A549 (cell line): ENCODE measurements at regions not wholly inside any gene's neighbourhood (a gene's known extent, or its start where the extent isn't known, plus 50 kb on each side); places are given as distances from the start of the nearest gene placed in this dataset.

Source experiments
- CBX8 ChIP-seq: fragments of 200-600 bp; sonication (generic); IDR thresholded peaks from 2 replicates; pipeline ENCODE4 v1.6.1; 2016
- CHD4 ChIP-seq: fragments of 200-600 bp; sonication (generic); IDR thresholded peaks from 2 replicates; pipeline ENCODE4 v1.6.1; 2016; ENCODE audit warnings: antibody characterized with exemption, mild to moderate bottlenecking, borderline replicate concordance
- EP300 ChIP-seq, 2 experiments: fragments of >200 bp; sonication (Bioruptor Twin); formaldehyde crosslinking; IDR thresholded peaks; 2 replicates in 1 of 2; 3 replicates in 1 of 2; pipeline ENCODE4 v1.6.1; 2016 to 2017
- ESRRA ChIP-seq: fragments of 150-350 bp; IDR thresholded peaks from 2 replicates; pipeline ENCODE4 v1.6.1; 2014; ENCODE audit warnings: mild to moderate bottlenecking, low read length, borderline replicate concordance
- JUNB ChIP-seq: fragments of >200 bp; sonication (Bioruptor Twin); formaldehyde crosslinking; IDR thresholded peaks from 2 replicates; pipeline ENCODE4 v1.6.1; 2016
- MAZ ChIP-seq: fragments of 150-350 bp; IDR thresholded peaks from 2 replicates; pipeline ENCODE4 v1.6.1; 2014; ENCODE audit warnings: antibody characterized with exemption, low read depth, low read length, borderline replicate concordance
- RARB ChIP-seq: fragments of 250-450 bp; sonication (Bioruptor Pico); IDR thresholded peaks from 2 replicates; pipeline ENCODE4 v1.8.0; 2021; ENCODE audit warnings: mild to moderate bottlenecking, moderate library complexity
- TF ChIP-seq, protein P1 (sequence below): fragments of >200 bp; sonication (Bioruptor Twin); formaldehyde crosslinking; IDR thresholded peaks from 3 replicates; pipeline ENCODE4 v1.5.1; 2016
- TF ChIP-seq, protein P2 (sequence below): IDR thresholded peaks from 2 replicates; pipeline ENCODE4 v1.6.1; 2012
- TF ChIP-seq, protein P3 (sequence below): IDR thresholded peaks from 2 replicates; pipeline ENCODE4 v1.6.1; 2012
- TF ChIP-seq, protein P4 (sequence below): fragments of 200-600 bp; sonication (generic); IDR thresholded peaks from 2 replicates; pipeline ENCODE4 v1.6.1; 2016; ENCODE audit warnings: antibody characterized with exemption, mild to moderate bottlenecking, moderate library complexity

DNA sequence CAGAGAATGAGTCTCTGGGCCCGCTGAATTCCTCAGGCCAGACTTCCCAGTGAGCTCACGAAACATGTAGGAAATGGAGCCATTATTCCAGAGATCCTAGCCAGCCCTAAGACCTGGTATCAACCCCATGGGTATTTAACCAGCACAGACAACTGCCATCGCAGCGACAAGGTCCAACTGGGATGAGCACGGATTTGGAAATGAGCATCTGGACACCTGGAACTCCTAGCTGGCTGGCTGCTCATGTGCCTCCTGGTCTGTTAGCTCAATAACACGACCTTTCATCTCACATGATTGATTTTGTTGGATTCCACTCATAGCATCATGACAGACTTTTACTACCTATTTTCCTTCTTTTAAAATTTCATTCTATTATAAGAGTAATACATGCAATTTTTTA is 51.0 kb downstream of the POU3F3 start:
- TF ChIP-seq, protein P1, sequence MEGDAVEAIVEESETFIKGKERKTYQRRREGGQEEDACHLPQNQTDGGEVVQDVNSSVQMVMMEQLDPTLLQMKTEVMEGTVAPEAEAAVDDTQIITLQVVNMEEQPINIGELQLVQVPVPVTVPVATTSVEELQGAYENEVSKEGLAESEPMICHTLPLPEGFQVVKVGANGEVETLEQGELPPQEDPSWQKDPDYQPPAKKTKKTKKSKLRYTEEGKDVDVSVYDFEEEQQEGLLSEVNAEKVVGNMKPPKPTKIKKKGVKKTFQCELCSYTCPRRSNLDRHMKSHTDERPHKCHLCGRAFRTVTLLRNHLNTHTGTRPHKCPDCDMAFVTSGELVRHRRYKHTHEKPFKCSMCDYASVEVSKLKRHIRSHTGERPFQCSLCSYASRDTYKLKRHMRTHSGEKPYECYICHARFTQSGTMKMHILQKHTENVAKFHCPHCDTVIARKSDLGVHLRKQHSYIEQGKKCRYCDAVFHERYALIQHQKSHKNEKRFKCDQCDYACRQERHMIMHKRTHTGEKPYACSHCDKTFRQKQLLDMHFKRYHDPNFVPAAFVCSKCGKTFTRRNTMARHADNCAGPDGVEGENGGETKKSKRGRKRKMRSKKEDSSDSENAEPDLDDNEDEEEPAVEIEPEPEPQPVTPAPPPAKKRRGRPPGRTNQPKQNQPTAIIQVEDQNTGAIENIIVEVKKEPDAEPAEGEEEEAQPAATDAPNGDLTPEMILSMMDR = no peak
- TF ChIP-seq, protein P2, sequence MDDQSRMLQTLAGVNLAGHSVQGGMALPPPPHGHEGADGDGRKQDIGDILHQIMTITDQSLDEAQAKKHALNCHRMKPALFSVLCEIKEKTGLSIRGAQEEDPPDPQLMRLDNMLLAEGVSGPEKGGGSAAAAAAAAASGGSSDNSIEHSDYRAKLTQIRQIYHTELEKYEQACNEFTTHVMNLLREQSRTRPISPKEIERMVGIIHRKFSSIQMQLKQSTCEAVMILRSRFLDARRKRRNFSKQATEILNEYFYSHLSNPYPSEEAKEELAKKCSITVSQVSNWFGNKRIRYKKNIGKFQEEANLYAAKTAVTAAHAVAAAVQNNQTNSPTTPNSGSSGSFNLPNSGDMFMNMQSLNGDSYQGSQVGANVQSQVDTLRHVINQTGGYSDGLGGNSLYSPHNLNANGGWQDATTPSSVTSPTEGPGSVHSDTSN = no peak
- TF ChIP-seq RARB (CRISPR knock-in tag) = no peak
- no peak for TF ChIP-seq MAZ
- TF ChIP-seq CHD4 = no peak
- TF ChIP-seq CBX8 = no peak
- TF ChIP-seq, protein P3, sequence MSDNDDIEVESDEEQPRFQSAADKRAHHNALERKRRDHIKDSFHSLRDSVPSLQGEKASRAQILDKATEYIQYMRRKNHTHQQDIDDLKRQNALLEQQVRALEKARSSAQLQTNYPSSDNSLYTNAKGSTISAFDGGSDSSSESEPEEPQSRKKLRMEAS = no peak
- TF ChIP-seq JUNB = no peak
- TF ChIP-seq, protein P4, sequence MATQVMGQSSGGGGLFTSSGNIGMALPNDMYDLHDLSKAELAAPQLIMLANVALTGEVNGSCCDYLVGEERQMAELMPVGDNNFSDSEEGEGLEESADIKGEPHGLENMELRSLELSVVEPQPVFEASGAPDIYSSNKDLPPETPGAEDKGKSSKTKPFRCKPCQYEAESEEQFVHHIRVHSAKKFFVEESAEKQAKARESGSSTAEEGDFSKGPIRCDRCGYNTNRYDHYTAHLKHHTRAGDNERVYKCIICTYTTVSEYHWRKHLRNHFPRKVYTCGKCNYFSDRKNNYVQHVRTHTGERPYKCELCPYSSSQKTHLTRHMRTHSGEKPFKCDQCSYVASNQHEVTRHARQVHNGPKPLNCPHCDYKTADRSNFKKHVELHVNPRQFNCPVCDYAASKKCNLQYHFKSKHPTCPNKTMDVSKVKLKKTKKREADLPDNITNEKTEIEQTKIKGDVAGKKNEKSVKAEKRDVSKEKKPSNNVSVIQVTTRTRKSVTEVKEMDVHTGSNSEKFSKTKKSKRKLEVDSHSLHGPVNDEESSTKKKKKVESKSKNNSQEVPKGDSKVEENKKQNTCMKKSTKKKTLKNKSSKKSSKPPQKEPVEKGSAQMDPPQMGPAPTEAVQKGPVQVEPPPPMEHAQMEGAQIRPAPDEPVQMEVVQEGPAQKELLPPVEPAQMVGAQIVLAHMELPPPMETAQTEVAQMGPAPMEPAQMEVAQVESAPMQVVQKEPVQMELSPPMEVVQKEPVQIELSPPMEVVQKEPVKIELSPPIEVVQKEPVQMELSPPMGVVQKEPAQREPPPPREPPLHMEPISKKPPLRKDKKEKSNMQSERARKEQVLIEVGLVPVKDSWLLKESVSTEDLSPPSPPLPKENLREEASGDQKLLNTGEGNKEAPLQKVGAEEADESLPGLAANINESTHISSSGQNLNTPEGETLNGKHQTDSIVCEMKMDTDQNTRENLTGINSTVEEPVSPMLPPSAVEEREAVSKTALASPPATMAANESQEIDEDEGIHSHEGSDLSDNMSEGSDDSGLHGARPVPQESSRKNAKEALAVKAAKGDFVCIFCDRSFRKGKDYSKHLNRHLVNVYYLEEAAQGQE = no peak
- TF ChIP-seq EP300 (IDR thresholded peaks at IDR 0.05) = no peak
- TF ChIP-seq ESRRA = no peak
